Hippocampal formation (tissue), 2 donors: ENCODE measurements at regions not wholly inside any gene's neighbourhood (a gene's known extent, or its start where the extent isn't known, plus 50 kb on each side); places are given as distances from the start of the nearest gene placed in this dataset.
"Not testable (repeated sequence)": the region's sequence is repeated elsewhere in the genome, so short reads cannot be mapped to it uniquely, and the experiment has no call there.

Experiments
- DNase-seq, 2 donors: peaks; one replicate each; lab custom pipeline; 2025; lab: John Stamatoyannopoulos, UW

GRCh38 chr12:90593596-90594295 lies 361.2 kb downstream of the CCER1 start:
- no peak for DNase-seq

- no peak for DNase-seq
Observed at GRCh38 chr12:90589956-90590355, 365.0 kb downstream of the CCER1 start.

- no peak for DNase-seq
Observed at GRCh38 chr12:90585640-90586304, 369.2 kb downstream of the CCER1 start.

GRCh38 chr12:90576707-90577106 lies 378.3 kb downstream of the CCER1 start:
- no peak for DNase-seq

- DNase-seq = no peak
Observed at GRCh38 chr12:90575995-90576394, 379.0 kb downstream of the CCER1 start.

- no peak for DNase-seq
Observed at GRCh38 chr12:90574676-90575075, 380.3 kb downstream of the CCER1 start.

- no peak for DNase-seq
Observed at GRCh38 chr12:90572778-90573177, 382.2 kb downstream of the CCER1 start.

- no peak for DNase-seq
Observed at GRCh38 chr12:90569685-90570084, 385.3 kb downstream of the CCER1 start.

GRCh38 chr12:90562671-90563070 lies 392.3 kb downstream of the CCER1 start:
- no peak for DNase-seq

- DNase-seq = no peak
Observed at GRCh38 chr12:90548595-90548994, 406.4 kb downstream of the CCER1 start.

GRCh38 chr12:90546511-90546910 lies 408.5 kb downstream of the CCER1 start:
- no peak for DNase-seq

GRCh38 chr12:90543841-90544240 lies 411.1 kb downstream of the CCER1 start:
- no peak for DNase-seq

- no peak for DNase-seq
Observed at GRCh38 chr12:90543374-90543773, 411.6 kb downstream of the CCER1 start.

- DNase-seq = not testable (repeated sequence)
Observed at GRCh38 chr12:90542852-90543251, 412.1 kb downstream of the CCER1 start.

- not testable (repeated sequence) for DNase-seq
Observed at GRCh38 chr12:90533828-90534227, 421.1 kb downstream of the CCER1 start.

- no peak for DNase-seq
Observed at GRCh38 chr12:90520002-90520734, 434.8 kb downstream of the CCER1 start.

- DNase-seq = no peak
Observed at GRCh38 chr12:90519285-90519684, 435.7 kb downstream of the CCER1 start.

GRCh38 chr12:90515199-90516175 lies 439.5 kb downstream of the CCER1 start:
- DNase-seq = no peak

GRCh38 chr12:90514325-90514724 lies 440.7 kb downstream of the CCER1 start:
- DNase-seq = no peak

- DNase-seq = no peak
Observed at GRCh38 chr12:90512518-90512917, 442.5 kb downstream of the CCER1 start.

GRCh38 chr12:90510948-90511347 lies 444.0 kb downstream of the CCER1 start:
- DNase-seq = no peak

GRCh38 chr12:90504806-90505205 lies 450.2 kb downstream of the CCER1 start:
- no peak for DNase-seq
